ENCODE measurements at regions not wholly inside any gene's neighbourhood (a gene's known extent, or its start where the extent isn't known, plus 50 kb on each side); places are given as distances from the start of the nearest gene placed in this dataset.
"Not testable (repeated sequence)": the region's sequence is repeated elsewhere in the genome, so short reads cannot be mapped to it uniquely, and the experiment has no call there.

DNA sequence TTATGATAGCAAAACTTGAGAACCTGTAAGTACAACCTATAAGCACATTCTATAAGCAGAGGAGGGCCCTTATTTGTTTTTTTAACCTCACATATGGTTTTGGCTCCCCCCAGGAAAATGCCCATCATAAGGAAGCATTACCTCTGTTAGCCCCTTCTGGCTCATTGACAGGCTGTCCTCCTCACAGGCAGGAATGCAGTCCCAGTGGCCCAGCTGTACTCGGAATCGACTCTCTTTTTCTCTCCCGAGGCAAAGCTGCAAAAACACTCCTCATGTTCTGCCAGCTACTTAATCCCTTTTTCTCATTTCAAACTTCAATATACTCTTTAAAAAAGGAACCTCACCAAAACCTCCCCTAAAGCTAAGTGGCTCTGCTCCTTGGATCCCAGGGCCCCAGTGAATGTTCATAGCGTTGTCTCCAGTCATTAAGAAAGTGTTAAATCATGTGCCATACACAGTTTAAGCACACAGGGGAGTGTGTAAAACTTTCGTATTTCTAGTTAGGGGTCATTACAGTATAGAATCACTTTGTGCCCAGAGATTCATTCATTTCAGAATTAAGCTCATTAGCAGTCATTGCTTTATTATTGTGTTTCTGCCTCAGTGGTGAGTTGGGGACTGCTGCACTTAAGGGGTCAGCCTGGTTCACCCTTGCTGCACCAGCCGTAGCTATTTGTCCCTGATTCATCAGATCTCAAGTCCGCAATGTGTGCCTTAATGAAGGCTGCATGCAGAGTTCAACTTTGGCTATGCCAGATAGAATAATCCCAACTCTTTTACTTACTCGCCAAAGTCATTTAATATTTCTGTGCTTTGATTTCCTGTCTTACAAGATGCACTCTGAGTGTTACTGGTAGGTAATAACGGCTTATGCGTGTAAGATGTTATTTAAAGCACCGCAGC lies 57.6 kb downstream of the JRKL start:
- no peak for DNase-seq

GRCh38 chr11:96448225-96448624 lies 58.4 kb downstream of the JRKL start:
- DNase-seq = no peak

DNA sequence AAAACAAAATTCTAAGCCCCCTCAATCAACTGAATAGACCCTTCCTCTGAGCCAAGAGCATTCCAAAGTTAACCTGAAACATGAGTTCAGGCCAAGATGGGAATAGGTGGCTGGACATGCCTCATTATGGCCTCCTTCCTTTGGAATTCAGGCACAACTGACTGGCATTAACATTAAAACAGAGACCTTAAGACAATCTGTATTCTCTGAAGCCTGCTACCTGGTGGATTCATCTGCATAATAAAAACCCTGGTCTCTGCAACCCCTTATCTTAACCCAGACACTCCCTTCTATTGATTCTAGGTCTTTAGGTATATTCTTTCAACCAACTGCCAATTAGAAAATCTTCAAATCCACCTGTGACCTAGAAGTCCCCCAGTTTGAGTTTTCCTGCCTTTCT lies 66.3 kb downstream of the JRKL start:
- DNase-seq = no peak

DNA sequence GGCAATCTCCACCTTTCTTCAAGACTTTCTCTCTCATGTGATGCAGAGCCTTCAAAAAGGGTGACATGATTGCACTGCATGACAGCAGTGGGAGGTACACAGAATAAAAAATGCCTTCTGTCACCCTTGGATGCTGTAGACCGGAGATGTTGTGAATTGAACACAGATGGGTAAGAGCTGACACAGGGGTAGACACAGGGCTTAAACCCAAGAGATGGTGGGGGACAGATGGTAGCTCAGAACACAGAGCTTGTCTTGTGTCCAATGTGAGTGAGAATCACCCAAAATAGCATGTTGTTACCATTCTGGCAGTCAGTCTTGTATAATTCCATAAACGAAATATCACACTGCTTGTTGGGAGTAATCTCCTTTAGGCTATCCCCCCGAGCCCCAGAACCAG lies 69.9 kb downstream of the JRKL start:
- no peak for DNase-seq

DNA sequence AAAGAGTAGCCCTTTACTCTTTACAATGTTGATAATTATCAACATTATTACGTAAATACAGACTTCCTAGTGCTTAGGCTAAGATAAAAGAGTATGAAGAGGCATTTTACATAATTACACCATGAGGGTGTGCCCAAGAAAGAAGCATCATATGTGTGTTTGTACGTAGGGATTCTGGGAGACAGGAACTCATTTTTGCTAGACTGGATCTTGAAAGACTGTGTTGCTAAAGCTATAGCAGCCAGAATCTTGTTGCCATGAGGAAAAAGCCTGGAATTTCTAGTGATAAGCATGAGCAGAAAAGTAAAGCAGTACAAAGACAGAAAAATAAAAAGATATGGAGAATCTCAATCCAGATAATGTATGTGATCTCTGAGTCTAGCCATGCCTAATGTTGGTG lies 72.1 kb downstream of the JRKL start:
- DNase-seq = no peak

GRCh38 chr11:96464700-96465307 lies 75.0 kb downstream of the JRKL start:
- peak; percentile 63 for DNase-seq

DNA sequence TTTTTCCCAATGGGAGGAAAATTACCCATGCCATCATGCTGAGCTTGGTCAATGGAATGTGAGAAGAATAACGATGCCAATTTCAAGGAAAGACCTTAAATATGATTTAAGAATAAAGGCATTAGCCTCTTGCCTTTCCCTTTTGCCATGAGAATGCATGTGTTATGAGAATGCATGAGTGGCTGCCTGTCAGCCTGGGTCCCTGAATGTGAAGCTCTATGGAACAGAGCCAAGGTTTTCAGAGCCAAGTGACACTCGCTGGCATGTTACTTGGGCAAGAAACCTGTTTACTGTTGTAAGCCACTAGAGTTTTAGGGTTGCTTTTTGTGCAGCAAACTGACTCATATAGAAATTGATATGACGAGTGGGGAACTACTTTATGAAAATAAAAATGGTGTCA lies 75.7 kb downstream of the JRKL start:
- no peak for DNase-seq

DNA sequence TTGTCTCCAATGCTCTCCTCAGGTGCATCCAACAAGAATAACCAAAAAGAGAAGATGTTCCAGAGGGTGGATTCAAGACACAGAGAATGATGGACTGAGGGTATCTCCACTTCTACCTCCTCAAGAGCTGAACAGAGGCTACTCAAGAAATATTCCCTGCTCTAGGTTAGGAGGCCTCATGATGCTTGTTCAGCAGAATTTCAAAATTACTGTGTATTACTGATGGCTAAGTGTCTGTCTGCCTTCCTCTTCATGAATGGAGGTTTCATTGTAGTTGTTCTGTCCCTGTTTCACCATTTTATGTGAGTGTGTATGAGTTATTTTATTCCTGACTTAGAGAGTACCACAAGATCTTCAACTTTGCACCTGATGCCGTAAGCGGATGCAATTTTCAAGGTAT lies 76.8 kb downstream of the JRKL start:
- no peak for DNase-seq

DNA sequence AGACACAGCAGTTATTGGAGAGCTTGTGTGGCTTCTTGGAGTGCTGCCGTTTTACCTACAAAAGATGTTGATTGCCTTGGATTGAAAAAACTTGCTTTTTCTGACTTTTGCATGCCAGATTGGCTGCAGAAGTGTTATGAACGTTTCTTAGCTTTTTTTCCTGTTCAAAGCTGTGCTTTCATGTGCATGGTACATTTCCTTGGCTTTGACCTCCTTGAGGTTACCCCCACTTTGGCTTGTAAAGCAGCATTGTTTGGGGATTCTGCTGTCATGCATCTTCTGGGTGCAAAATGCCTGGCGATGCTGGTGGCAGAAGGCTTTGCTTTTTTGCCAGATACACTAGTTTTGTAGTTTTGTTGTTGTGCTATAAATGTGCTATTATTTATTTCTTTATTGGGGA lies 80.0 kb downstream of the JRKL start:
- no peak for DNase-seq

GRCh38 chr11:96470521-96470920 lies 80.7 kb downstream of the JRKL start:
- no peak for DNase-seq

GRCh38 chr11:96472085-96472484 lies 82.3 kb downstream of the JRKL start:
- no peak for DNase-seq

DNA sequence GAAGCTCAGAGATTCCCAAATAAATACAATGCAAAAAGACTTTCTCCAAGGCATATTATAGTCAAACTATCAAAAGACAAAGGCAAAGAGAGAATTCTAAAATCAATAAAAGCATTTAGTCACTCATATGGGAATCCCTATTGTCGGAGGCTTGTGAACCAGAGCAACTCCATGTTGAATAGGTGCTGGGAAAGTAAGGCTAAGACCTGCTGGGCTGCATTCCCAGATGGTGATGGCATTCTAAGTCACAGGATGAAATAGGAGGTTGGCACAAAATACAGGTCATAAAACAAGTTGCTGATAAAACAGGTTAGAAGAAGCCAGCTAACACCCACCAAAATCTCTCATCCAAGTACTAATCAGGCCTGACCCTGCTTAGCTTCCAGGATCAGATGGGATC lies 84.5 kb downstream of the JRKL start:
- DNase-seq = no peak

DNA sequence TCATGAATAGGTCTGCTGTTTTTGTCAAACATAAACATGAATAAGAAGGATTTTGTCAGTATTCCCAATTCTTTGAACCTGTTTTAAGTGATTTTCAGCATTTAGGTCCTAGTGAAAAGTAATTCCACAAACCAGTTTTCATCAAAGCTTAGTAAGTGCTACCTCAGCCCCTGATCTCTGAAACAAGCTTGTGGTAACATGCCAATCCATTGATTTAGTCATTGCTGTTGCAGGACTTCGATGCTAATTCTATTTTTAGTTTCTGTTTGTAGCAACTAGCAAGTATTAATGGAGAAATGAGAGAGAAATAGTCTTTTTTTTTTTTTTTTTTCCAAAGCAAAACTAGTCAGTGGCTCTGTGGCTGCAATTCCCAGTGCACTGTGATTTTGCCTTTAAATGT lies 91.4 kb downstream of the JRKL start:
- no peak for DNase-seq

GRCh38 chr11:96481771-96482170 lies 92.0 kb downstream of the JRKL start:
- no peak for DNase-seq

DNA sequence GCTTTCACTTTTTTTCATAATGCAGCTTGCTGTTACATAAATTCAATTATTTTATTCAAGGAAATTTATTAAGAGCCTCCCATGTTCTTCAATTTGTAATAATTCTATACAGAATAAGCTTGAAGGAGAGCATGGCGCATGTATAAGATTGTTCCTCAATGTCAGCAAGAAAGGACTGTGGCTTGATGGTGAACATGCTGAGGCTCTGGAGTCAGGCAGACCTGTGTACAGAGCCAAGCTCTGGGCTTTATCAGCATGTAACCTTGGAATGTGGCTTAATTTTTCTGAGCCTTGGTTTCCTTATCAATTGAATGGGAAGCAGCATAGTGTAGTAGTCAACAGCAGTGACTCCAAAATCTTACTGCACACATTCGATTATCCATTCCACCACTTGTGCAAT lies 92.4 kb downstream of the JRKL start:
- no peak for DNase-seq

DNA sequence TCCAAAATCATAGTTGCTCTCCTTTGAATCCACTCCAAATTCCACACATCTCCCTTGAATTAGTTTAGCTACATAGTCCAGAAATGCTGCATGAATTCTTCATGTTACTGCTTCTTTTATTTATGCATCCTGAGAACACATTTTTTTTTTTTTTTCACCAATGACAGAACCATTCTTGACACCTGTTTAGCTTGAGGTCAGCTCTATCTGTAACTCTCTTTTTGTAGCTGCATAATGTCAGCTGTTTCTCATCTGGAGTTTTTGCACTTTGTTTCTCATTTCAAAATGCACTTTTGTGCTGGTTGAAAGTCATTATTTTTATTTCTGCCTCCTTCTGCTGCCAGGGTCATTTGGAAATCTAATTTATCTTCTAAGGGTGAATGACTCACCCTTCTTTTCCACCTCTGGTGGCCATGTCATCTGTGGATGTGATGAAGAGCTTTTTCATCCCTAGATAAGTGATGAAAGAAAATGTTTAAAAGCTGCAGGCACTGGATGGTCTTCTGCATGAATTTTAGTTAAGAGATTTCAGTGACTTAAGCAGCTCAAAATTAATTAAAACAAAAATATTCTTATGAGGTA lies 93.7 kb downstream of the JRKL start:
- no peak for DNase-seq

- DNase-seq = no peak
Observed at GRCh38 chr11:96484361-96484760, 94.5 kb downstream of the JRKL start.

DNA sequence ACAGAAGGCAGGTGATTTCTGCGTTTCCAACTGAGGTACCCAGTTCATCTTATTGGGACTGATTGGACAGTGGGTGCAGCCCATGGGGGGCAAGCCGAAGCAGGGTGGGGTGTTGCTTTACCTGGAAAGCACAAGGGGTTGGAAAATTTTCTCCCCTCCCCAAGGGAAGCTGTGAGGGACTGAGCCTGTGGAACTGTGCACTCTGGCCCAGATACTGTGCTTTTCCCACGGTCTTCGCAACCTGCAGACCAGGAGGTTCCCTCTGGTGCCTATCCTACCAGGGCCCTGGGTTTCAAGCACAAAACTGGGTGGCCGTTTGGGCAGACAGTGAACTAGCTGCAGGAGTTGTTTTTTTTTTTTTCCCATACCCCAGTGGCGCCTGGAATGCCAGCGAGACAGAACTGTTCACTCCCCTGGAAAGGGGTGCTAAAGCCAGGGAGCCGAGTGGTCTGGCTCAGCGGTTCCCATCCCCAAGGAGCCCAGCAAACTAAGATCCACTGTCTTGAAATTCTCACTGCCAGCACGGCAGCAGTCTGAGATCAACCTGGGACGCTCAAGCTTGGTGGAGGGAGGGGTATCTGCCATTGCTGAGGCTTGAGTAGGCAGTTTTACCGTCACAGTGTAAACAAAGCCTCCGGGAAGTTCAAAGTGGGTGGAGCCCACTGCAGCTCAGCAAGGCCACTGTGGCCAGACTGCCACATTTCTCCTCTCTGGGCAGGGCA lies 97.2 kb downstream of the JRKL start:
- DNase-seq = no peak

- DNase-seq = not testable (repeated sequence)
Observed at GRCh38 chr11:96488911-96489310, 99.1 kb downstream of the JRKL start.

- no peak for DNase-seq
Observed at GRCh38 chr11:96500440-96500839, 110.6 kb downstream of the JRKL start.

GRCh38 chr11:96506041-96506440 lies 116.2 kb downstream of the JRKL start:
- DNase-seq = no peak

- DNase-seq = no peak
Observed at GRCh38 chr11:96506953-96507354, 117.1 kb downstream of the JRKL start.

DNA sequence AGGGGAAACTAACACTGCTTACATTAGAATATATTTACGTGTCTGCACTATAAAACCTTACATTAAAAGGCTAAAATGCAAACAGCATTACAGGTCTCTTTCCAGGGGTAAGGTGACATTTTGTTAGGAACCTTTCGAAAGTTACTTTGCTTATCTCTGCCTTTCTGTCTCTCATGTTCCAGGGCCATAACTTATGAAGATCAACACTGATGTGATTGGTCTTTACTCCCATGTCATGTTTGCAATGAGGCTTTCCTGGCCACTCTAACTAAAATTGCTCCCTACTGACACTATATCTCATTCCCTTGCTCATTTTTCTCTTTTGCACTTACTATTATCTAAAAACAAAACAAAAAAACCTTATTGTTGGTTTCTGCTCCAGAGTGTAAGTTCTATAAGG lies 119.0 kb downstream of the JRKL start:
- DNase-seq = no peak

- no peak for DNase-seq
Observed at GRCh38 chr11:96520939-96521338, 131.1 kb downstream of the JRKL start.

Data from activated CD4-positive, alpha-beta T cell treated with anti-CD3 and anti-CD28 coated beads, Interleukin-2, amount 50 U/mL, for 16 hours (primary cell).